ENCODE measurements at regions not wholly inside any gene's neighbourhood (a gene's known extent, or its start where the extent isn't known, plus 50 kb on each side); places are given as distances from the start of the nearest gene placed in this dataset.

GRCh38 chr16:51707666-51708065 is 556.6 kb upstream of the SALL1 start:
- DNase-seq: no peak

- no peak for DNase-seq
Measured at GRCh38 chr16:51705142-51705541, 554.1 kb upstream of the SALL1 start.

GRCh38 chr16:51701025-51701424 is 550.0 kb upstream of the SALL1 start:
- no peak for DNase-seq

DNA sequence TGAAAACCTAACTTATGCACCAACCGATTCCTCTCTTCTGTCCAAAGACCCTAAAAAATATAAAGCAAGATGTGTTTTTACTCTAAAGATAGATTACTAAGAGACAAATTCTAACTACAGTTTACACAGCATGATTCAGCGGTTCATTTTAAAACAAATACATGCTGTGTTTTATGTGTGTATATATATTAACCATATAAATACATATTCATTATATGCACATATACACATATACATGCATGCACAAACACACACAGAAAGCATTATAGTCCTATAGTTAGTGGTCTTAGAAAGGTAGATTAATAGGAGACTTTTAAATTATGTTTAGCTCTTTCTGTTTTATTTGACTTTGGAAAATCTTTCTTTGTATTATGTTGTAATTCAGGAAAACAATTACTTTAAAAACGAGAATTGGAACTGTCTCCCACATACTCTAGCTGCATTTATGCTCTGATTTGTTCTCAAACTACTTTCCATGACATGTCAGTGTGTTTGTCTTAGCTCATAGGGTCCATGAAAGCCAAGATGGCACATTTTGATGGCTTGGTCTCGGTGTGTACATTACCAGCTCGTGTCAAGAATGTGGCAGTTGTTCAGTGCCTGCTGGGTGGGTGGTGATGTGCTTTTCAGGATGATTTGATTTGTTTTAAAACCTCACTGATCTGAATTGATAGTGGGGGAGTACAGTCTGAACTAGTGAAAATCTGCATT is 548.8 kb upstream of the SALL1 start:
- DNase-seq: no peak

GRCh38 chr16:51698647-51699046 is 547.6 kb upstream of the SALL1 start:
- no peak for DNase-seq

DNA sequence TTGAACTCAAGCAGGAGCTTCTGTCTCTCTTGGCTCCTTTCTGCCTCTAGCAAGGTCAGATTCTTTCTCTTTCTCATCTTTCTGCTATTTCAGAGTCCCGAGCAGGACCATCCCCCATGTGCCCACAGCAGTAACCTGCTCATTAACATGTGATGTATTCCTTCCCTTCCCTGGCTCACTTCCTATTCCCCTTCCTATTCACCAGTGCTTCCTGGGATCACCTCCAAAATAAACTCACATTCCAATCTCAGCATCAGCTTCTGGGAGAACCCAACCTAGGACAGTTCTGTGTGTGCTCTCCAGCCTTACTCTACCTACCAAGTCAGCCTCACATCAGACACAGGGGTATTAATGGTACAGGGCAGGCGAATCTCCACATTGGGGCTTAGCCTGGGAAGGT is 546.4 kb upstream of the SALL1 start:
- no peak for DNase-seq

- DNase-seq: no peak
Measured at GRCh38 chr16:51696376-51696775, 545.3 kb upstream of the SALL1 start.

DNA sequence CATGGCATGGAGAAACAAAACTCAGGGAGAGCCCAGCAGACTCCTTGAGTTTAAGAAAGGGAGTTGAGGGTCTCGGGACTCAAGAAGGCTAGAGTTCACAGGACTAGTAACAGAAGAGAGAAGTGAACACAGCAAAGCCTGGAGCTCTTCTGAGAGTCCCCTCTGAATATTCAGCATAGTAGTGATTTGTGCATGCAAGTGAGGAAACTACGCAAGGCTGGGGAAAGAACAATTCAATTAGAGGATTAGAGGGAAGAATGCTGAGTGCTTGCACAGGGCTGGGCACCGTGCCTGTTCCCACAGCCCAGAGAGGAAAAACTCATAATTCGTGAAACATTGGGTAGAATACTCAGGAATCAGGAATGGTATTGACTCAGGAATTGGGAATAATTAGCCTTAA is 540.0 kb upstream of the SALL1 start:
- no peak for DNase-seq

DNA sequence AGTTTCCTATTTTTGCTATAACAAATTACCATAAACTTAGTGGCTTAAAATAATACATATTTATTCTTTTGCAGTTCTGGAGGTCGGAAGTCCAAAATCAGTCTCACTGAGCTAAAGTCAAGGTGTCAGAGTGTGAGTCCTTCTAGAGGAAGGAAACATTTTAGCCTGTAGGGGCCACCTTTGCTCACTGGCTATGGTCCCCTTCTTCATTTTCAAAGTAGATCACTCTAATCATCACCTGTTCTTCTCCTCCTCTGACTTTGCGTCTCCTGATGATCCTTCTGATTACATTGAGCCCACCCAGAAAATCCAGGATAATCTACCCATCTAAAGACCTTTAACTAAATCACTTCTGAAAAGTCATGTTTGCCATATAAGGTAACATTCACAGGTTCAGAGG is 534.4 kb upstream of the SALL1 start:
- no peak for DNase-seq

- DNase-seq: no peak
Measured at GRCh38 chr16:51683882-51684281, 532.8 kb upstream of the SALL1 start.

DNA sequence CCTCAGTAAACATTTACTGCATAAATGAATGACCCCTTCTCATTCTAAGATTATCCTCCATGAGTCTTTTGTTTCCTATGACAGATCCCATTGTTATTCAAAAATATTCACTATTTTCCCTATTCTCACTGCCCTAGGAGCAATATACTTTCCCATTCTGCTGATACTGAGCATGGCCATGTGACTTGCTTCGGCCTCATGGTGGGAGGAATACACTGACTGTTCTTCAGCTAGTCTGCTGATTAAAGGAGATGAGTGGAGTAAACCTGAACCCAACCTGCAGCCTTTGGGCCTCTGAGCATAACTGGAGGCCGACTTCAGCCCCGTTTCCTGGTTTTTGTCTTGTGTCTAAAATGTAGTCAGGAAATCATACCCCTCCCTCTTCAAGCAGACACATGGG is 531.8 kb upstream of the SALL1 start:
- DNase-seq: no peak

- no peak for DNase-seq
Measured at GRCh38 chr16:51674615-51675014, 523.5 kb upstream of the SALL1 start.

DNA sequence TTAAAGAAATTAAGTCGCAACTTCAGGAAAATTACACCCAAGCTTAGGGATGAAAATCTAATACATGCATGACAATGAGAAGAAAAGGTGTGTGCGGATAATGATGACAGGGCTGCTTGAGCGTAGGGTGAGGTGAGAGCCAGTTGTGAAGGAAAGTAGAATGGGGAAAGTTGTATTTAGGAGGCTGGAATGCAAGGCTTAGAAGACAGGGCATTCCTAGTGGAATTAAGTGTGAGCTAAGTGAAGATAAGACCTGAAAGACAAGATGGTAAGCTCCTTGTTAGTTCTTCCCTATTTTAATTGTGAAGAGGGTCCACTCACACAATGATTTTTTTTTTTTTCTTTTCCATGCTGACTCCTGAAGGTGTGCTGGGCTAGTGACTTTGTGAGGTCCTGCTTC is 519.5 kb upstream of the SALL1 start:
- no peak for DNase-seq

DNA sequence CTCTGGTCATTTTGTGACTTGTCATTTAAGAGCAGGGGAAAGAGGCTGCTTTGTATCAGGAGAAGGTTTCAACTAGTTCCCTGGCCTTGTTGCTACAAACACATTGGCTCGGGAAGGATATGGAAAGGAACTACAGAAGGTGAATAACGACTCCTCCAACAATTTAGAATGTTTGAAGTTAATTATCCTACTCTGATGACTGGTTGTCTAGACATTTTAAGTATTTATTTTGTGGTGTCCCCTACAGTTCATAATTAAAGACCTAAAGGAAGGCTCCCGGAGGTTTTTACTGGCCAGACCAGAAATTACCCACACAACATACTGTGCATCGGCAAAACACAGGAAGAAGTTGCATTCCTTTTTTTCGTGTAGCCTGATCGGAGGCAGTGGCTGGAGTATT is 515.8 kb upstream of the SALL1 start:
- no peak for DNase-seq

DNA sequence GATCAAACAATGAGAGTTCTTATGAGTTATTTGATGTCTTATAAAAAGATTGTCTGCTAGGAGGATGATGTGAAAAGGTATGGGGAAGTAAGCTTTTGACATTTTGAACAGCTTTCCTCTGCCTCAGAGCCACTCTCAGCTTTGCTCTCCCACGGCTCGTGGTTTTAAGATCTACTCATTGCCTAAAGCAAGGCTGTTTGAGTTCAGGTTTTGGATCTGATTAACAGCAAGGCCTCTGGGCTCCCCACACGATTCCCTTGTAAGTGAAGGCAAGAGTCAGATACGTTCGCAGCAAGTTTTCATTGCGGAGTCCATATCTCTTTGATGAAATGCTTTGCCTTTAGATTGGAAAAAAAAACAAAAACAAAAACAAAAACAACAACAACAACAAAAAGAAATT is 515.0 kb upstream of the SALL1 start:
- DNase-seq: no peak

DNA sequence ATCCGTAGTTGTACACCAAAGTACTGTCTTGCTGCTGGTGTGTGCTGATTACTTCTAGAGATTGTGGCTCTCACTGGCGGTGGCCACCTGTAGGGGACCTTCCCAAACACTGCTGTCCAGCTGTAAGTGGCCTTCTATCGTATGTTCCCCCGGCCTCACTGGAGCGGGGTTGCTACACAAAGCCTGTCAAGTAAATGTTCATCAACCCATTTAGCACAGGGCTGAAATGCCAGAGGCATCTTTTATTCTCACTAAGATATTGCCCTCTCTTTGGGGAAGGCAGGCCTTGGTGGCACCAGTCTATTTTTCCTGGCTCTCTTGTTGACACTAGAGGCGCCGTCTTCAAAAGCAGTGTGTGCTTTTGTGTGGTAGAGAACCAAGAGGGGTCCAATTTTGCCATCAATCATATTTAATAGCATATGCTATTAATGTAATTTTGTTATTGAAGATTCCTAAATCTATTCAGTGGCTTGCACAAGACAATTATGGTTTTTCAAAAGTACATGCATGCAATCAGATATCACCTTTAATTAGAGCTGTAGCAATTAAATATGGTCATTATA is 514.4 kb upstream of the SALL1 start:
- DNase-seq: no peak

- no peak for DNase-seq
Measured at GRCh38 chr16:51658531-51658930, 507.5 kb upstream of the SALL1 start.

GRCh38 chr16:51657848-51658247 is 506.8 kb upstream of the SALL1 start:
- no peak for DNase-seq

GRCh38 chr16:51655249-51655648 is 504.2 kb upstream of the SALL1 start:
- no peak for DNase-seq

- no peak for DNase-seq
Measured at GRCh38 chr16:51651061-51651466, 500.0 kb upstream of the SALL1 start.

GRCh38 chr16:51649631-51650030 is 498.6 kb upstream of the SALL1 start:
- no peak for DNase-seq

GRCh38 chr16:51648526-51648925 is 497.5 kb upstream of the SALL1 start:
- DNase-seq: no peak

DNA sequence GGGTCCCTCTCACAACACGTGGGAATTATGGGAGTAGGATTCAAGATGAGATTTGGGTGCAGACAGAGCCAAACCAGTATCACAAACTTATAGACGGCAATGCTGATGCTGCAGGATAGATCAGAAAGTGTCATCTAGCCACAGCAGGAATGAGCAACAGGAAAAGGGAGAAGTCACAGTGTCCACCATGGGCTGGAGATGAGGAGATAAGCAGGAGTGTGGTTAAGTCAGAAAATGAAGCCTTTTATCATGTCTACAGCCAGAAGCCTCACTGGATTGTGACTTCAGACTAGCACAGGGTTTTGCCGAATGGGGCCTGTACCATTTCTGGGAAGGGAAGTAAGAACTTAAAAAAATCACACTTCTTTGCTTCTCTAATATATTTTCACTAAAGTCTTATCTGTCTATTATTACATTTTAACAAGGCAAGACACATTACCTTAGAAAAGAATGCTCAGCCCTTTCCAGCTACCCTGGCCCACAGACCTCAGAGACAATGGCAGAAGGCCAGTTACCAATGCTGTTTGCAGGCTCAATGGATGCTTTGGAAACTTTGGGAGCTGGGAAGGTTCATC is 490.2 kb upstream of the SALL1 start:
- DNase-seq: no peak

- no peak for DNase-seq
Measured at GRCh38 chr16:51640196-51640595, 489.1 kb upstream of the SALL1 start.

Measured in activated CD4-positive, alpha-beta T cell treated with anti-CD3 and anti-CD28 coated beads, Interleukin-2, amount 50 U/mL, for 4 hours (primary cell).